ENCODE measurements at regions not wholly inside any gene's neighbourhood (a gene's known extent, or its start where the extent isn't known, plus 50 kb on each side); places are given as distances from the start of the nearest gene placed in this dataset.

DNA sequence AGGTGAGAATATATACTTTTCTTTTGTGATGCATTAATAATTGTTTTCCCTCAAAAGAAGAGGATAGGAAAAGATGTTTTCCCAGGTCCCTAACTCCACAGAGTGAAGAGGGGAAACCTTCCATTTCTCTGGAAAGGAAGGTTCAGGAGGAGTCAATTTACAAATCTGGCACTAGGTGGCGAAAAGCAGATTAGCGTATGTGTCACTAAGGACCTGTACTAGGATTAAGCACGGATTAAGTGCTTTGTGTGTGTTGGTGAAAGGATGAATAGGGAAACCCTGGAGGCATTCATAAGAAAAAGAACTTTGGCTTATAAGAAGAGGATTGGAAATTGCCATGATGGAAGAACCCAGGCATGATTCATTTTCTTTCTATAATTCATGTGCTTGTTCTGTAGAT lies 410.1 kb upstream of the PLXNA2 start:
- TF ChIP-seq EP300 (IDR thresholded peaks at IDR 0.05) (no peak), POLR2A (IDR thresholded peaks at IDR 0.05) (no peak)

Measured in sigmoid colon (tissue), 4 donors.